Neutrophil (primary cell): ENCODE measurements at regions not wholly inside any gene's neighbourhood (a gene's known extent, or its start where the extent isn't known, plus 50 kb on each side); places are given as distances from the start of the nearest gene placed in this dataset.
A peak's percentile ranks its signal among the peaks of the same experiment; 100 is the strongest.

Experiments
- H3K27ac ChIP-seq: fragments of 200-600 bp; sonication (generic); 2 replicates; pipeline ENCODE4 v1.5.1; 2016; ENCODE audit warnings: mild to moderate bottlenecking, moderate library complexity
- H3K27me3 ChIP-seq: fragments of 200-600 bp; sonication (generic); 2 replicates; pipeline ENCODE4 v1.6.0; 2016; ENCODE audit warnings: mild to moderate bottlenecking
- H3K36me3 ChIP-seq: fragments of 200-600 bp; sonication (generic); 2 replicates; pipeline ENCODE4 v1.5.1; 2017
- H3K4me1 ChIP-seq, 2 experiments: fragments of 200-600 bp in 1 of 2; sonication (generic) in 1 of 2; 1 replicate in 1 of 2; 2 replicates in 1 of 2; pipeline versions ENCODE4 v1.5.1 to v1.6.1; 2013 to 2016; ENCODE audit warnings: low read depth in 1 of 2, low read length in 1 of 2, mild to moderate bottlenecking in 1 of 2, moderate library complexity in 1 of 2; ENCODE audit not compliant: control insufficient read depth in 1 of 2, insufficient read depth in 1 of 2
- H3K4me3 ChIP-seq, 2 experiments: fragments of 200-600 bp in 1 of 2; sonication (generic) in 1 of 2; 1 replicate in 1 of 2; 2 replicates in 1 of 2; pipeline ENCODE4 v1.5.1; 2013 to 2016; ENCODE audit warnings: low read depth in 1 of 2, low read length in 1 of 2, mild to moderate bottlenecking in 1 of 2, moderate library complexity in 1 of 2
- H3K9me3 ChIP-seq: fragments of 200-600 bp; sonication (generic); 2 replicates; pipeline ENCODE4 v1.5.1; 2016
- CTCF ChIP-seq: fragments of 200-600 bp; sonication (generic); IDR thresholded peaks from 2 replicates; pipeline ENCODE4 v1.5.1; 2016; ENCODE audit warnings: antibody characterized with exemption

DNA sequence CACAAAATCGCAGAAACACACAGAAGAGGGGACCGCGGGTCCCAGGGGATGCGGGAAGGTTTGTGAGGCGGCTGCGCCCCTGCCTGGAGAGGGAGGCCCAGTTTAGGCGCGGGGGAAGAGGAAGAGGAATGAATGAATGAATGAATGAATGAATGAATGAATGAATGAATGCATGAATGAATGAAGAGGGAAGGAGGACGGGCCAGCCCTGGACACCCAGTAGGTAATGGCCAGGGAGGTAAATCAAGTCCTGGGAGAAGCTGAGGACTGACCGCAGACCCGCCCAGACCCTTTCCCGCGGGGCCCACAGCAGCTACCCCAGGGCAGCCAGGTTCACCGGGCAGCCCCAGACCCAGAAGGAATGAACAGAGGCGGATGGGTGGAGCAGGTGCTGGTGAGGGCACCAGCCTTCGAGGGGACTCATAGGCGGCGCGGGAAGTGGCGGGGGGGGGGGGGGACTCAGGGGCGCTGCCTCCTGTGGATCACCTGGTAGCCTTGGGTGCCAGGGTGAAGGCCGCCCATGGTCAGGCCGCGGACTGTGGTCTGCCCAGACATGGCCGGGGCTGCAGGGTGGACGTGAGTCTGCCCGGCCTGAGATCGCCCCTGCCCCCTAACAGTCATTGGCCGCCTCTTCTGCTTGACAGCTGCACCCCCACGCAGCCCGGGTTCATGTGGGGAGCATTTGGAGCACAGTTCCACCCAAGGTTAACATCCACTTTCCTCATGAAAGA is 192.0 kb upstream of the PDE10A start:
- Histone ChIP-seq H3K36me3 (no peaks in the 10 kb centered on the region), H3K9me3 (no peaks in the 10 kb centered on the region), H3K4me1 (no peaks in the 10 kb centered on the region), H3K4me3 (no peak overlapping the region), H3K27me3 (peaks cover 88% of the 10 kb centered on the region), H3K27ac (no peak overlapping the region)
- TF ChIP-seq CTCF: no peak

- Histone ChIP-seq H3K4me1 (no peaks in the 10 kb centered on the region), H3K9me3 (no peaks in the 10 kb centered on the region), H3K36me3 (no peaks in the 10 kb centered on the region), H3K27ac (no peak overlapping the region), H3K27me3 (peaks cover 96% of the 10 kb centered on the region), H3K4me3 (no peak overlapping the region)
- no peak for TF ChIP-seq CTCF
These were observed 191.2 kb upstream of the PDE10A start for GRCh38 chr6:165854061-165854862.

DNA sequence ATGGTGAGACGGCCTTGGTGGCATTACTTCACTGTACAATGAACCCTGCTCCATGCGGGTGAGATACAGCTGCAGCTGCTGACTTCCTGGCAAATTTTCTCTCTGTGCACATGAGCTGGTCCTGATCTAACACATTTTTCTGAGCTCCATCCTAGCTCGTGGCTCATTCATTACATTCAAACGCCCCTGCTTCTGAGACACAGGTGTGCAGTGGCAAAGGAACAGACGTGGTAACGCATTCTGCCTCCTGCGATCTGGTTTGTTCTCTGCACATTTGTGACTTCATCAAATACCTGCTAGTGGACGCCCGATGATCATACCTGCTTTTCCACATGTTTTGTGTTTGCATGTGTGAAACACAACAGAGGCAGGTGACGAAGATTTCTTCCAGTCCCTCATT is 189.6 kb upstream of the PDE10A start:
- Histone ChIP-seq H3K4me1 (no peaks in the 10 kb centered on the region), H3K36me3 (no peaks in the 10 kb centered on the region), H3K27ac (no peak overlapping the region), H3K9me3 (no peaks in the 10 kb centered on the region), H3K4me3 (no peak overlapping the region), H3K27me3 (peaks cover 96% of the 10 kb centered on the region)
- no peak for TF ChIP-seq CTCF

- no peaks in the 10 kb centered on the region for H3K9me3 ChIP-seq
- H3K4me3 ChIP-seq: no peak overlapping the region
- no peaks in the 10 kb centered on the region for H3K4me1 ChIP-seq
- no peaks in the 10 kb centered on the region for H3K36me3 ChIP-seq
- H3K27me3 ChIP-seq: peaks cover 98% of the 10 kb centered on the region
- TF ChIP-seq CTCF: peak; percentile 71
- H3K27ac ChIP-seq: no peak overlapping the region
These were observed 187.5 kb upstream of the PDE10A start for GRCh38 chr6:165850434-165851019.

GRCh38 chr6:165849534-165850430 is 186.7 kb upstream of the PDE10A start:
- no peak overlapping the region for H3K4me3 ChIP-seq
- peaks cover 98% of the 10 kb centered on the region for H3K27me3 ChIP-seq
- H3K36me3 ChIP-seq: no peaks in the 10 kb centered on the region
- no peak for TF ChIP-seq CTCF
- H3K9me3 ChIP-seq: no peaks in the 10 kb centered on the region
- no peaks in the 10 kb centered on the region for H3K4me1 ChIP-seq
- no peak overlapping the region for H3K27ac ChIP-seq
